GM12864 (cell line): ENCODE measurements at regions not wholly inside any gene's neighbourhood (a gene's known extent, or its start where the extent isn't known, plus 50 kb on each side); places are given as distances from the start of the nearest gene placed in this dataset.

Source experiments
- DNase-seq: peaks from one replicate; pipeline ENCODE4 v3.0.0-alpha.2; 2011; ENCODE audit warnings: low read depth
- H3K4me3 ChIP-seq: 2 replicates; pipeline ENCODE4 v1.5.1; 2011; ENCODE audit warnings: mild to moderate bottlenecking, low read depth, low read length, control low read depth
- TF ChIP-seq, protein P1 (sequence below): IDR thresholded peaks from 2 replicates; pipeline ENCODE4 v1.5.1; 2011; ENCODE audit warnings: low read depth, mild to moderate bottlenecking, moderate library complexity, low read length, control low read depth, inconsistent platforms; ENCODE audit errors: missing control alignments

DNA sequence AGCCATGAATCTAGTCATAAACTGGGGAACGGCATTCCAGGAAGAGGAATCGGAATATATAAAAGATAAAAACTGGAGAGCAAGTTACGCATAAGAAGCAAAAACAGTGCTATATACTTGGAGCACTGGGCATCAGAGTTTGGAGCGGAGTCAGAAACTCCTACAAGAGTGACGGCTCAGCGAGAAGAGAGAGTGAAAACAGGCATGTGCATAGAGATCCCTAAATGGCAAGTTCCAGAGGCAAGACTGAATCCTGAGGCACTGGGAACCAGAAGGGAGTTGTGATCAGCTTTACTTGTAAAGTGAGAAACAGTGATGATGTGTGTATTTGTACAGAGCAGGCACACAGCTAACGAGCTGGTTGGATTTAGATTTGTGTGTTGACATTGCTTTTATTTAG, 514.4 kb upstream of the TNC start:
- TF ChIP-seq, protein P1, sequence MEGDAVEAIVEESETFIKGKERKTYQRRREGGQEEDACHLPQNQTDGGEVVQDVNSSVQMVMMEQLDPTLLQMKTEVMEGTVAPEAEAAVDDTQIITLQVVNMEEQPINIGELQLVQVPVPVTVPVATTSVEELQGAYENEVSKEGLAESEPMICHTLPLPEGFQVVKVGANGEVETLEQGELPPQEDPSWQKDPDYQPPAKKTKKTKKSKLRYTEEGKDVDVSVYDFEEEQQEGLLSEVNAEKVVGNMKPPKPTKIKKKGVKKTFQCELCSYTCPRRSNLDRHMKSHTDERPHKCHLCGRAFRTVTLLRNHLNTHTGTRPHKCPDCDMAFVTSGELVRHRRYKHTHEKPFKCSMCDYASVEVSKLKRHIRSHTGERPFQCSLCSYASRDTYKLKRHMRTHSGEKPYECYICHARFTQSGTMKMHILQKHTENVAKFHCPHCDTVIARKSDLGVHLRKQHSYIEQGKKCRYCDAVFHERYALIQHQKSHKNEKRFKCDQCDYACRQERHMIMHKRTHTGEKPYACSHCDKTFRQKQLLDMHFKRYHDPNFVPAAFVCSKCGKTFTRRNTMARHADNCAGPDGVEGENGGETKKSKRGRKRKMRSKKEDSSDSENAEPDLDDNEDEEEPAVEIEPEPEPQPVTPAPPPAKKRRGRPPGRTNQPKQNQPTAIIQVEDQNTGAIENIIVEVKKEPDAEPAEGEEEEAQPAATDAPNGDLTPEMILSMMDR = no peak
- no peak overlapping the region for H3K4me3 ChIP-seq
- no peak for DNase-seq

DNA sequence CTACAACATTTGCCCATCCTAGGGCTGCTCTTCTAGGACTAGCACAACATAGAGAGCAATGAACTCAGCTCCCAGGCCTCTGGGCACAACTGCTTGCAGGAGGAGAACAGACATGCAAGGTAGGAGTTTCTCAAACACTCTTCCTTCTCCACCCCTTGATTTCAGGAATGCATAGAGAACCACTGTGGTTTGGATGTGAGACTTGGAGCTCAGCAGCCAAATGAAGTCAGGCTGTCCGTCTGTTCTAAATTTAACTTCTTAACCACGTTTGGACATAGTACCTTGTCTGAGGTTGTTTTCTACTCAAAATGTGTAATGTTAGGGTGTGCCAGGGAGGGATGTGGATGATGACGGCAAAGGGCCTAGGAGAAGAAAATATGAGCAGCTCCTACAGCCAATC, 515.1 kb upstream of the TNC start:
- H3K4me3 ChIP-seq = no peak overlapping the region
- TF ChIP-seq, protein P1 = no peak
- no peak for DNase-seq

DNA sequence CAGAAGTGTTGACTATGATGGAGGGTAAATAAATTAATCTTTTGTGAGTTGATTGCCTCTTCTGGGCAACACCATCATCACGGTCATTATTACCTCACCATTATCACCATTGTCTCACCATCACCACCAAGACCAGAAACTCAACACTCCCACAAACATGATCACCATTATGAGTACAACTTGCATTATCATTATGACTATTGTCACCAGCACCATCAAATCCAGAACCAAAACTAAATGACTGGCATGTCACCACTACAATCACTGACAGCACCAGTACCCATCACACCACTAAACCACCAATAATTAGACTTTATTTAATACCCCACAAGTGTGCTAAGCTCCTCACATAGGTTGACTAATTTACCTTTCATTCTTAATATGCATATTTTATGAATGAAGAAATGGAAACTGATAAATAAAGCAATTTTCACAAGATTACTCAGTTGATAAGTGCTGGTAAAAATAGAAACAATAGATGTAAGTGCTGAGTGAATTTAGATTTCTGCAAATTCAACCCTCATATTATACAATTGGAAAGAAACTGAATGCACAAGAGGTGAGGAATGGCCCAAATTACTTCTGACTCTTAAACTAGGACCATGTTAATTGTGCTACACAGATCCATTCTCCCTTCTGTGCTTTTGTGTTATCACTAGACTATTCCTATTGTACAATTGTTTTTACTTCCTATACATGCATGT, 517.8 kb upstream of the PAPPA start:
- DNase-seq = no peak
- TF ChIP-seq, protein P1 = no peak
- H3K4me3 ChIP-seq = no peak overlapping the region

DNA sequence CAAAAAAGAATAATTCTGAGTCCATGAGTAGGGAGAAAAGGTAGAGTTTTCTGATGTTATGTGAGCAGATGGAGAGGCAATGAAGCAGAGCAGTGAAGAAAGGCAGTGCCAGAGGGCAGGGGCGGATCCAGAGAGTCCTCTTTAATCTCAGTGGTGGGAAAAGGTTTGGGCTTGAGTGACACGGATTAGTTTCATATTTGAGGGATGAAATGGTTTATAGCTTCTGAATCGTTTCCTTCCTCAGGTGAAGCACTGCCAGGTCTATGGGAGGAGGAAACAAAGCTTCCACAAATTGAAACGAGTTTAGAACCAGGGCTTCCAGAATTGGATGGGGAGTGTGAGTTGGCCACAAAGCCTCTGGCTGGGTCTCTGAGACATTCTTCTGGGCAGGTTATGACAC, 517.0 kb upstream of the PAPPA start:
- H3K4me3 ChIP-seq = no peak overlapping the region
- DNase-seq = no peak

DNA sequence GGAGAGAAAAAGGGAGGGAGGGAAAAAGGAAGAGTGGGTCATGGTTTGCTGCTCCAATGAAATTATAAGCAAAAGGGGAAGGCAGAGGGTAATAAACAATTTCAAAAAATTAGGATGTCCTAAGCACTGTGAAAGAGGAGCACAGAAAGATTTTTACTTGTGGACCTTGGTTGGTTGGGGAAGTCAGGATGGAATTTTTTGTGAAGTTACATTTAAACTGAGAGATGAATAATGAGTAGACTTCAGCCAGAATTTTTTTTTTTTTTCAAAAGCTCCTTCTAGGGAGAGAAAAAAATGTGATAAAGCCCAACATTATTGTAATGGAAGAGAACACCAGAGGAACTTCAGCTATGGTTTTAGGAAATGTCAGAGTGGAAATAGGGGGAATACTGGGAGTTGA, 515.9 kb upstream of the PAPPA start:
- TF ChIP-seq, protein P1 = no peak

More for the DNA sequence above, 517.0 kb upstream of the PAPPA start:
- TF ChIP-seq, protein P1 = no peak

DNA sequence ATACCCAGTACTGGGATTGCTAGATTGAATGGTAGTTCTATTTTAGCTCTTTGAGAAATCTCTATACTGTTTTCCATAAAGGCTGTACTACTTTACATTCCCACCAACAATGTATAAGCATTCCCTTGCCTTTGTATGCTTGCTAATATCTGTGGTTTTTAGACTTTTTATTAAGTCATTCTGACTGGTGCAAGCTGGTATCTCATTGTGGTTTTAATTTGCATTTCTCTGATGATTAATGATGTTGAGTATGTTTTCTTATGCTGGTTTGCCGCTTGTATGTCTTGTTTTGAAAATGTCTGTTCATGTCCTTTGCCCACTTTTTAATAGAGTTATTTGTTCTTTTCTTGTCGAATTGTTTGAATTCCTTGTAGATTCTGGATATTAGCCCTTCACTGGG, 512.7 kb upstream of the PAPPA start:
- TF ChIP-seq, protein P1 = no peak
- H3K4me3 ChIP-seq = no peak overlapping the region
- no peak for DNase-seq

More for the DNA sequence above, 515.9 kb upstream of the PAPPA start:
- DNase-seq = no peak
- no peak overlapping the region for H3K4me3 ChIP-seq

DNA sequence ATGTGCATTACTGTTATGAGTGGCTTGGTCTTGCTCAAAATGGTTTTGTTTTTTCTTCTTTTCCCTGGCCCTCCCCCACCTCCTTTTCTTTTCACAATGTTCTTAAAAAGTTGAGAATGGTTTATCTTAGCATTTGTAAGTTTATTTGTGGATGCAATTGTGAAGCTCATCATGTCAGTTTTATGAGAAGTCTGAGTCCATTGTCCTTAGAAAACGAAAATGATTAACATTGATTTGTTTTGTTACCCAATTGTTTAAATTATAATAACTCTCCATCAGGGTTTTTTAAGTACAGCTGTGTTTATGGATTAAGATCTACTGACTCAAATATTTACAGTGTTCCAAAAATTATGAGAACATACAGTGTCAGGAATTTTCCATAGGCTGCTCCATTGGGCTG, 511.3 kb upstream of the PAPPA start:
- TF ChIP-seq, protein P1 = no peak
- no peak overlapping the region for H3K4me3 ChIP-seq
- no peak for DNase-seq
